ENCODE measurements at regions not wholly inside any gene's neighbourhood (a gene's known extent, or its start where the extent isn't known, plus 50 kb on each side); places are given as distances from the start of the nearest gene placed in this dataset.
"Not testable (repeated sequence)": the region's sequence is repeated elsewhere in the genome, so short reads cannot be mapped to it uniquely, and the experiment has no call there.

- peak; percentile 50 for DNase-seq (ENCODE audit: low read depth)
- no peaks in the 10 kb centered on the region for H3K27me3 ChIP-seq (ENCODE audit: control insufficient read depth, insufficient read depth, low read length)
- no peak for TF ChIP-seq CTCF (IDR thresholded peaks at IDR 0.05; ENCODE audit: insufficient read depth, low read length, poor library complexity, severe bottlenecking)
- no peak overlapping the region for H3K4me3 ChIP-seq (ENCODE audit: low read depth, low read length)
- no peaks in the 10 kb centered on the region for H3K36me3 ChIP-seq (ENCODE audit: control insufficient read depth, insufficient read depth, low read length)
Observed at GRCh38 chr4:138334346-138335016, 92.3 kb upstream of the SLC7A11 start.

- H3K27me3 ChIP-seq (ENCODE audit: control insufficient read depth, insufficient read depth, low read length); DNase-seq (ENCODE audit: low read depth); H3K4me3 ChIP-seq (ENCODE audit: low read depth, low read length); H3K36me3 ChIP-seq (ENCODE audit: control insufficient read depth, insufficient read depth, low read length): not testable (repeated sequence)
Observed at GRCh38 chr4:138332415-138332814, 90.3 kb upstream of the SLC7A11 start.

- H3K27me3 ChIP-seq (ENCODE audit: control insufficient read depth, insufficient read depth, low read length): no peaks in the 10 kb centered on the region
- no peaks in the 10 kb centered on the region for H3K36me3 ChIP-seq (ENCODE audit: control insufficient read depth, insufficient read depth, low read length)
- TF ChIP-seq CTCF (IDR thresholded peaks at IDR 0.05; ENCODE audit: insufficient read depth, low read length, poor library complexity, severe bottlenecking): no peak
- no peak overlapping the region for H3K4me3 ChIP-seq (ENCODE audit: low read depth, low read length)
- no peak for DNase-seq (ENCODE audit: low read depth)
Observed at GRCh38 chr4:138330531-138330930, 88.4 kb upstream of the SLC7A11 start.

GRCh38 chr4:138329506-138330070 is 87.4 kb upstream of the SLC7A11 start:
- H3K27me3 ChIP-seq (ENCODE audit: control insufficient read depth, insufficient read depth, low read length): no peaks in the 10 kb centered on the region
- no peaks in the 10 kb centered on the region for H3K36me3 ChIP-seq (ENCODE audit: control insufficient read depth, insufficient read depth, low read length)
- DNase-seq (ENCODE audit: low read depth): no peak
- TF ChIP-seq CTCF (IDR thresholded peaks at IDR 0.05; ENCODE audit: insufficient read depth, low read length, poor library complexity, severe bottlenecking): no peak
- no peak overlapping the region for H3K4me3 ChIP-seq (ENCODE audit: low read depth, low read length)

GRCh38 chr4:138327338-138327737 is 85.2 kb upstream of the SLC7A11 start:
- Histone ChIP-seq H3K4me3 (ENCODE audit: low read depth, low read length) (no peak overlapping the region), H3K27me3 (ENCODE audit: control insufficient read depth, insufficient read depth, low read length) (no peaks in the 10 kb centered on the region), H3K36me3 (ENCODE audit: control insufficient read depth, insufficient read depth, low read length) (no peaks in the 10 kb centered on the region)
- no peak for TF ChIP-seq CTCF (IDR thresholded peaks at IDR 0.05; ENCODE audit: insufficient read depth, low read length, poor library complexity, severe bottlenecking)
- no peak for DNase-seq (ENCODE audit: low read depth)

- no peaks in the 10 kb centered on the region for H3K27me3 ChIP-seq (ENCODE audit: control insufficient read depth, insufficient read depth, low read length)
- H3K36me3 ChIP-seq (ENCODE audit: control insufficient read depth, insufficient read depth, low read length): no peaks in the 10 kb centered on the region
- H3K4me3 ChIP-seq (ENCODE audit: low read depth, low read length): no peak overlapping the region
- no peak for TF ChIP-seq CTCF (IDR thresholded peaks at IDR 0.05; ENCODE audit: insufficient read depth, low read length, poor library complexity, severe bottlenecking)
- DNase-seq (ENCODE audit: low read depth): no peak
Observed at GRCh38 chr4:138320831-138321230, 78.7 kb upstream of the SLC7A11 start.
